ENCODE measurements at regions not wholly inside any gene's neighbourhood (a gene's known extent, or its start where the extent isn't known, plus 50 kb on each side); places are given as distances from the start of the nearest gene placed in this dataset.
"Not testable (repeated sequence)": the region's sequence is repeated elsewhere in the genome, so short reads cannot be mapped to it uniquely, and the experiment has no call there.

- DNase-seq = no peak
Measured at GRCh38 chr6:15754035-15754705, 91.3 kb upstream of the DTNBP1 start.

GRCh38 chr6:15752820-15753219 lies 90.0 kb upstream of the DTNBP1 start:
- DNase-seq = no peak

GRCh38 chr6:15751721-15752350 lies 89.0 kb upstream of the DTNBP1 start:
- no peak for DNase-seq

GRCh38 chr6:15748341-15748740 lies 85.5 kb upstream of the DTNBP1 start:
- DNase-seq = no peak

GRCh38 chr6:15747354-15747883 lies 84.6 kb upstream of the DTNBP1 start:
- DNase-seq = no peak

- no peak for DNase-seq
Measured at GRCh38 chr6:15745781-15746180, 83.0 kb upstream of the DTNBP1 start.

GRCh38 chr6:15744818-15745402 lies 82.1 kb upstream of the DTNBP1 start:
- no peak for DNase-seq

- not testable (repeated sequence) for DNase-seq
Measured at GRCh38 chr6:15742013-15742412, 79.2 kb upstream of the DTNBP1 start.

GRCh38 chr6:15741405-15741804 lies 78.6 kb upstream of the DTNBP1 start:
- DNase-seq = no peak

GRCh38 chr6:15739867-15740266 lies 77.0 kb upstream of the DTNBP1 start:
- DNase-seq = no peak

GRCh38 chr6:15739353-15739752 lies 76.5 kb upstream of the DTNBP1 start:
- no peak for DNase-seq

GRCh38 chr6:15738195-15738594 lies 75.4 kb upstream of the DTNBP1 start:
- DNase-seq = not testable (repeated sequence)

- DNase-seq = no peak
Measured at GRCh38 chr6:15736297-15736696, 73.5 kb upstream of the DTNBP1 start.

GRCh38 chr6:15735567-15736265 lies 72.9 kb upstream of the DTNBP1 start:
- peak; percentile 16 for DNase-seq

- DNase-seq = no peak
Measured at GRCh38 chr6:15734118-15734897, 71.5 kb upstream of the DTNBP1 start.

- no peak for DNase-seq
Measured at GRCh38 chr6:15730922-15731321, 68.1 kb upstream of the DTNBP1 start.

- no peak for DNase-seq
Measured at GRCh38 chr6:15730442-15730841, 67.6 kb upstream of the DTNBP1 start.

- no peak for DNase-seq
Measured at GRCh38 chr6:15722731-15723130, 59.9 kb upstream of the DTNBP1 start.

GRCh38 chr6:15716889-15717288 lies 54.1 kb upstream of the DTNBP1 start:
- no peak for DNase-seq

- no peak for DNase-seq
Measured at GRCh38 chr6:15715851-15716250, 53.0 kb upstream of the DTNBP1 start.

GRCh38 chr6:15715060-15715459 lies 52.2 kb upstream of the DTNBP1 start:
- no peak for DNase-seq

GRCh38 chr6:15714658-15715057 lies 51.8 kb upstream of the DTNBP1 start:
- no peak for DNase-seq

GRCh38 chr6:15713325-15713724 lies 50.5 kb upstream of the DTNBP1 start:
- DNase-seq = no peak

Measured in COR-L47 (cell line).